ENCODE measurements at regions not wholly inside any gene's neighbourhood (a gene's known extent, or its start where the extent isn't known, plus 50 kb on each side); places are given as distances from the start of the nearest gene placed in this dataset.

DNA sequence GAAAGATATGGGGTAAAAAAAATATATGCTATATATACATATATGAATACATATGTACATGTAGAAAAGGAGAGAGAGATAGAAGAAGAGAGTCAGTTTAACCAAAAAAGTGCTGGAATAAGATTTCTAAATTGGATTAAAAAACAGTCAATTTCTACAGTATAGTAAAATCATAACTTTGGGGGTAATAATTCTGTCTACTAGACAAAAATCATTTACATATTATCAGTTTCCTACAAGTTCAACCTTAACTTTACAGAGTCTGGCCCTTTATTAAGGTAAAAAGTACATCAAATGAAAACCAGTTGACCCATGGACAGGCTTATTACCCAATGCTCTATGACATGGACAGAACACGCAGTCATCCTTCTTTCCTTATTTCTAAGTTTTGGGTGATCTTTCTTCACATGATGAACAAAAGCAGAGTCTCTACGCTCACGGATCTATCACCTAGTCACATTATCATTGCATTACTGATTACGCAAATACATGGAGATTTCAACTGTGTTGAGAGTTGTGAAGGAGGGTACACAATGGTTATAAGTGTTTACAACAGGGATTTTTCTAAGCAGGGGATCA lies 63.9 kb upstream of the SMIM36 start:
- H3K27ac ChIP-seq: peak overlapping the region; percentile 85
- H3K27me3 ChIP-seq: no peaks in the 10 kb centered on the region
- intact Hi-C loops (cut with DNase I): no loop called here
- peaks cover 12% of the 10 kb centered on the region for H3K4me1 ChIP-seq
- no peak for DNase-seq (ENCODE audit: extremely low spot score in 2 of 2)
- H3K36me3 ChIP-seq: no peaks in the 10 kb centered on the region
- no peak for TF ChIP-seq POLR2AphosphoS5 (IDR thresholded peaks at IDR 0.05; ENCODE audit: insufficient read depth in 1 of 2, low read depth in 1 of 2)
- TF ChIP-seq POLR2A (IDR thresholded peaks at IDR 0.05): no peak
- TF ChIP-seq, protein P1, sequence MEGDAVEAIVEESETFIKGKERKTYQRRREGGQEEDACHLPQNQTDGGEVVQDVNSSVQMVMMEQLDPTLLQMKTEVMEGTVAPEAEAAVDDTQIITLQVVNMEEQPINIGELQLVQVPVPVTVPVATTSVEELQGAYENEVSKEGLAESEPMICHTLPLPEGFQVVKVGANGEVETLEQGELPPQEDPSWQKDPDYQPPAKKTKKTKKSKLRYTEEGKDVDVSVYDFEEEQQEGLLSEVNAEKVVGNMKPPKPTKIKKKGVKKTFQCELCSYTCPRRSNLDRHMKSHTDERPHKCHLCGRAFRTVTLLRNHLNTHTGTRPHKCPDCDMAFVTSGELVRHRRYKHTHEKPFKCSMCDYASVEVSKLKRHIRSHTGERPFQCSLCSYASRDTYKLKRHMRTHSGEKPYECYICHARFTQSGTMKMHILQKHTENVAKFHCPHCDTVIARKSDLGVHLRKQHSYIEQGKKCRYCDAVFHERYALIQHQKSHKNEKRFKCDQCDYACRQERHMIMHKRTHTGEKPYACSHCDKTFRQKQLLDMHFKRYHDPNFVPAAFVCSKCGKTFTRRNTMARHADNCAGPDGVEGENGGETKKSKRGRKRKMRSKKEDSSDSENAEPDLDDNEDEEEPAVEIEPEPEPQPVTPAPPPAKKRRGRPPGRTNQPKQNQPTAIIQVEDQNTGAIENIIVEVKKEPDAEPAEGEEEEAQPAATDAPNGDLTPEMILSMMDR (IDR thresholded peaks at IDR 0.05): no peak
- no peak overlapping the region for H3K4me3 ChIP-seq
- H3K9me3 ChIP-seq: no peaks in the 10 kb centered on the region

DNA sequence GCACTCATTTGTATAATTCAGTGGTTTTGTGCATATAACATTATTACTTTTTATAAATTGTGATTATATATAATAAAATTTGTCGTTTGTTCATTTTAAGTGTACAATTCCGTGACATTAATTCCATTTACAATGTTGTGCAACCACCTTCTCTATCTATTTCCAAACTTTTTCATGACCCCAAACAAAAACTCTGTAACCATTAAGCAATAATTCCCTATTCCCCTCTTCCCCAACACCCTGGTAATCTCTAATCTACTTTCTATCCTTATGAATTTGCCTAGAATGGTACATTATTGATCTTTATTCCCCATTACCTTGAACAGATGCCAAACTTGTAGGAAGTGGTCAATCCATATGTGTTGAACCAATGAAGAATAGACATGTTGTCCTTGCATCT lies 61.3 kb upstream of the SMIM36 start:
- Histone ChIP-seq H3K4me1 (peaks cover 12% of the 10 kb centered on the region), H3K9me3 (no peaks in the 10 kb centered on the region), H3K27ac (no peak overlapping the region), H3K36me3 (no peaks in the 10 kb centered on the region), H3K27me3 (no peaks in the 10 kb centered on the region), H3K4me3 (no peak overlapping the region)
- intact Hi-C loops (cut with DNase I): loop anchor here (5.0 kb wide), 1 partner anchor 50 kb away; no protein-coding TSS in a partner anchor
- no peak for TF ChIP-seq POLR2A (IDR thresholded peaks at IDR 0.05)
- TF ChIP-seq POLR2AphosphoS5 (IDR thresholded peaks at IDR 0.05; ENCODE audit: insufficient read depth in 1 of 2, low read depth in 1 of 2): no peak
- TF ChIP-seq, protein P1 (IDR thresholded peaks at IDR 0.05): no peak
- DNase-seq (ENCODE audit: extremely low spot score in 2 of 2): no peak

DNA sequence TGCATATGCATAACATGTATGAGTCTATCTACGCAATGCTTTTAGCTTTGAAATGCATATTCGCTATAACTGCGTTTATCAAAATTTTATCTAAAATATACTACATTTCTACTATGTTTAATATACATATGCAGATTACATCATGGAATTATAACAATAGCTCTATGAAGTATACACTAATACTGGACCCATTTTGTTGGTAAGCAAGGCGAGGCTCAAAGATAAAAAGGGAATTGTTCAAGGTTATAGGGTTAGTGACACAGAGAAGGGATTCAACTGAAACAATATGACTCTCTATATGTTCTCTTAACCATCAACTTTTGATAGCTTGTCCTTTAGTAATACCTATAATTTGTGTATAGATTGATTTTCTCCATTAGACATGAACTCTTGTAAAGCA lies 60.9 kb upstream of the SMIM36 start:
- H3K4me3 ChIP-seq: no peak overlapping the region
- H3K27ac ChIP-seq: no peak overlapping the region
- H3K27me3 ChIP-seq: no peaks in the 10 kb centered on the region
- intact Hi-C loops (cut with DNase I): loop anchor here (5.0 kb wide), 1 partner anchor 50 kb away; no protein-coding TSS in a partner anchor
- no peak for DNase-seq (ENCODE audit: extremely low spot score in 2 of 2)
- peaks cover 12% of the 10 kb centered on the region for H3K4me1 ChIP-seq
- H3K9me3 ChIP-seq: no peaks in the 10 kb centered on the region
- H3K36me3 ChIP-seq: no peaks in the 10 kb centered on the region
- TF ChIP-seq POLR2AphosphoS5 (IDR thresholded peaks at IDR 0.05; ENCODE audit: insufficient read depth in 1 of 2, low read depth in 1 of 2) (no peak), POLR2A (IDR thresholded peaks at IDR 0.05) (no peak)
- TF ChIP-seq, protein P1 (IDR thresholded peaks at IDR 0.05): no peak

DNA sequence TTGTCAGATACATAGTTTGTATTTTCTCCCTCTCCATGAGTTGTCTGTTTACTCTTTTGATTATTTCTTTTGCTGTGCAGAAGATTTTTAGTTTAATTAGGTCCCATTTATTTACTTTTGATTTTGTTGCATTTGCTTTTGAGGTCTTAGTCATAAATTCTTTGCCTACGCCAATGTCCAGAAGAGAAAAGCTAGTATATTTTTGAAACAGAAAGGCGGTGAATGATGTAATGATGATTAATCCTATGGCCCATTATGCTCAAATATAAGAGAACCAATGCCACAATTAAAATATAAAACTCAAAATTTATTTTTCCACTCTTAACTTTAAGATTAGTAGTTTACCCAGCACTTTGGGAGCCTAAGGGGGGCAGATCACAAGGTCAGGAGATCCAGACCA lies 59.8 kb upstream of the SMIM36 start:
- no peak for TF ChIP-seq POLR2A (IDR thresholded peaks at IDR 0.05)
- TF ChIP-seq, protein P1 (IDR thresholded peaks at IDR 0.05): no peak
- no peak for TF ChIP-seq POLR2AphosphoS5 (IDR thresholded peaks at IDR 0.05; ENCODE audit: insufficient read depth in 1 of 2, low read depth in 1 of 2)

DNA sequence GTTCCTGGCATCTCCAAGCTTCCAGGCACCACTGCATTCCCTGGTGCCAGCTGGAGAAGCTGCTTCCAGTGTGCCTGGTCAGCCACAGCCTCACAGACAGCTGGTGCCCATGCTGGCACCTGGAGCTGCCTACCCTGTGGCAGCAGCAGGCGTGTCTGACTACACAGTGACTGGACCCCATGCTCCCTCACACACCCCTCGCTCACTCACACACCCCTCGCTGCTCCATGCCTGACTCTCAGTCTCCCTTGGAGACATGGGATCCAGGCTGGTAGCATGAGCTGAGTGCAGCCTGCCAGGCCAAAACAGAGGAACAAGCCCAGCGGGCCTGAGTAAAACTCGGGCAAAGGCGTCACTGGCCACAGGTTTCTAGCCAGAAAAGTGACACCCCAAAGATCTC lies 59.1 kb upstream of the SMIM36 start:
- intact Hi-C loops (cut with DNase I): loop anchor here (5.0 kb wide), 1 partner anchor 52 kb away; no protein-coding TSS in a partner anchor

More for the DNA sequence above, 59.8 kb upstream of the SMIM36 start:
- Histone ChIP-seq H3K27me3 (no peaks in the 10 kb centered on the region), H3K9me3 (no peaks in the 10 kb centered on the region), H3K4me3 (no peak overlapping the region), H3K36me3 (no peaks in the 10 kb centered on the region), H3K27ac (no peak overlapping the region), H3K4me1 (peaks cover 12% of the 10 kb centered on the region)
- DNase-seq (ENCODE audit: extremely low spot score in 2 of 2): no peak
- intact Hi-C loops (cut with DNase I): loop anchor here (5.0 kb wide), 1 partner anchor 51 kb away; no protein-coding TSS in a partner anchor

More for the DNA sequence above, 59.1 kb upstream of the SMIM36 start:
- DNase-seq (ENCODE audit: extremely low spot score in 2 of 2): no peak
- Histone ChIP-seq H3K36me3 (no peaks in the 10 kb centered on the region), H3K27me3 (no peaks in the 10 kb centered on the region), H3K9me3 (no peaks in the 10 kb centered on the region), H3K27ac (no peak overlapping the region), H3K4me1 (peaks cover 7% of the 10 kb centered on the region), H3K4me3 (no peak overlapping the region)
- no peak for TF ChIP-seq POLR2AphosphoS5 (IDR thresholded peaks at IDR 0.05; ENCODE audit: insufficient read depth in 1 of 2, low read depth in 1 of 2)
- TF ChIP-seq, protein P1 (IDR thresholded peaks at IDR 0.05): no peak

Data from vagina (tissue), 2 donors.